SK-N-SH (cell line): ENCODE measurements at regions not wholly inside any gene's neighbourhood (a gene's known extent, or its start where the extent isn't known, plus 50 kb on each side); places are given as distances from the start of the nearest gene placed in this dataset.

Experiments
- EZH2phosphoT487 ChIP-seq: fragments of 200-600 bp; sonication (generic); IDR thresholded peaks from 2 replicates; pipeline ENCODE4 v1.6.1; 2017; ENCODE audit warnings: low read depth, mixed run types, mild to moderate bottlenecking, antibody characterized with exemption, moderate library complexity, borderline replicate concordance
- FOXM1 ChIP-seq: IDR thresholded peaks from 2 replicates; pipeline ENCODE4 v1.4.0; 2012; ENCODE audit warnings: low read depth, mild to moderate bottlenecking
- NRF1 ChIP-seq: IDR thresholded peaks from 2 replicates; pipeline ENCODE4 v1.6.1; 2012; ENCODE audit warnings: low read depth, mild to moderate bottlenecking, low read length
- RCOR1 ChIP-seq: fragments of 150-350 bp; IDR thresholded peaks from 2 replicates; pipeline ENCODE4 v1.6.1; 2017; ENCODE audit warnings: antibody characterized with exemption, low read length
- TAF1 ChIP-seq: IDR thresholded peaks from 2 replicates; pipeline ENCODE4 v1.6.1; 2012; ENCODE audit warnings: low read depth, mild to moderate bottlenecking, low read length, moderate library complexity, borderline replicate concordance
- TF ChIP-seq, protein P1 (sequence below): fragments of 200-600 bp; sonication (generic); IDR thresholded peaks from 2 replicates; pipeline ENCODE4 v1.6.1; 2017; ENCODE audit warnings: antibody characterized with exemption, mild to moderate bottlenecking, moderate library complexity
- TF ChIP-seq, protein P2 (sequence below): IDR thresholded peaks from 2 replicates; pipeline ENCODE4 v1.6.1; 2012; ENCODE audit warnings: mild to moderate bottlenecking, low read depth, low read length, moderate library complexity

DNA sequence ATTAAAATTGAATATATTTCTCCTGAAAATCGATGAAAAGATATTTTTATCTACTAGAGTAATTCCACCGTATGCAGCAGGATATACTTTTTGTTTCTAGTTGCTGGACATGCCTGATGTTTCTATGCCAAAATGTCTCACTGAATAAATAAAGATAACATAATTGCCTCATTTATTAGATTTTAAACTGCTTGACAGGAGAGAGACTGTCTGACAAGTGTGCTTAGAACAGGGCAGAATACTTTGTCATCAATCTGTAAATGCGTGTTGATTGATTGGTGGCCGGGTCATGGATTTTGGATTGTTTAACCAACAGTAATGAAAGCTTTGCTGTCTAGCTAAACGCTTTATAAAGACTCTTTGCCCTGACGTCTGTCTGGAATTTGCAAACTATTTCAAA is 339.0 kb downstream of the CHRM3 start:
- TF ChIP-seq, protein P1, sequence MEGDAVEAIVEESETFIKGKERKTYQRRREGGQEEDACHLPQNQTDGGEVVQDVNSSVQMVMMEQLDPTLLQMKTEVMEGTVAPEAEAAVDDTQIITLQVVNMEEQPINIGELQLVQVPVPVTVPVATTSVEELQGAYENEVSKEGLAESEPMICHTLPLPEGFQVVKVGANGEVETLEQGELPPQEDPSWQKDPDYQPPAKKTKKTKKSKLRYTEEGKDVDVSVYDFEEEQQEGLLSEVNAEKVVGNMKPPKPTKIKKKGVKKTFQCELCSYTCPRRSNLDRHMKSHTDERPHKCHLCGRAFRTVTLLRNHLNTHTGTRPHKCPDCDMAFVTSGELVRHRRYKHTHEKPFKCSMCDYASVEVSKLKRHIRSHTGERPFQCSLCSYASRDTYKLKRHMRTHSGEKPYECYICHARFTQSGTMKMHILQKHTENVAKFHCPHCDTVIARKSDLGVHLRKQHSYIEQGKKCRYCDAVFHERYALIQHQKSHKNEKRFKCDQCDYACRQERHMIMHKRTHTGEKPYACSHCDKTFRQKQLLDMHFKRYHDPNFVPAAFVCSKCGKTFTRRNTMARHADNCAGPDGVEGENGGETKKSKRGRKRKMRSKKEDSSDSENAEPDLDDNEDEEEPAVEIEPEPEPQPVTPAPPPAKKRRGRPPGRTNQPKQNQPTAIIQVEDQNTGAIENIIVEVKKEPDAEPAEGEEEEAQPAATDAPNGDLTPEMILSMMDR = no peak
- TF ChIP-seq FOXM1 (no peak), NRF1 (no peak), EZH2phosphoT487 (no peak), TAF1 (no peak), RCOR1 (no peak)
- TF ChIP-seq, protein P2, sequence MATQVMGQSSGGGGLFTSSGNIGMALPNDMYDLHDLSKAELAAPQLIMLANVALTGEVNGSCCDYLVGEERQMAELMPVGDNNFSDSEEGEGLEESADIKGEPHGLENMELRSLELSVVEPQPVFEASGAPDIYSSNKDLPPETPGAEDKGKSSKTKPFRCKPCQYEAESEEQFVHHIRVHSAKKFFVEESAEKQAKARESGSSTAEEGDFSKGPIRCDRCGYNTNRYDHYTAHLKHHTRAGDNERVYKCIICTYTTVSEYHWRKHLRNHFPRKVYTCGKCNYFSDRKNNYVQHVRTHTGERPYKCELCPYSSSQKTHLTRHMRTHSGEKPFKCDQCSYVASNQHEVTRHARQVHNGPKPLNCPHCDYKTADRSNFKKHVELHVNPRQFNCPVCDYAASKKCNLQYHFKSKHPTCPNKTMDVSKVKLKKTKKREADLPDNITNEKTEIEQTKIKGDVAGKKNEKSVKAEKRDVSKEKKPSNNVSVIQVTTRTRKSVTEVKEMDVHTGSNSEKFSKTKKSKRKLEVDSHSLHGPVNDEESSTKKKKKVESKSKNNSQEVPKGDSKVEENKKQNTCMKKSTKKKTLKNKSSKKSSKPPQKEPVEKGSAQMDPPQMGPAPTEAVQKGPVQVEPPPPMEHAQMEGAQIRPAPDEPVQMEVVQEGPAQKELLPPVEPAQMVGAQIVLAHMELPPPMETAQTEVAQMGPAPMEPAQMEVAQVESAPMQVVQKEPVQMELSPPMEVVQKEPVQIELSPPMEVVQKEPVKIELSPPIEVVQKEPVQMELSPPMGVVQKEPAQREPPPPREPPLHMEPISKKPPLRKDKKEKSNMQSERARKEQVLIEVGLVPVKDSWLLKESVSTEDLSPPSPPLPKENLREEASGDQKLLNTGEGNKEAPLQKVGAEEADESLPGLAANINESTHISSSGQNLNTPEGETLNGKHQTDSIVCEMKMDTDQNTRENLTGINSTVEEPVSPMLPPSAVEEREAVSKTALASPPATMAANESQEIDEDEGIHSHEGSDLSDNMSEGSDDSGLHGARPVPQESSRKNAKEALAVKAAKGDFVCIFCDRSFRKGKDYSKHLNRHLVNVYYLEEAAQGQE = no peak
